Body of pancreas (tissue), 4 donors: ENCODE measurements at regions not wholly inside any gene's neighbourhood (a gene's known extent, or its start where the extent isn't known, plus 50 kb on each side); places are given as distances from the start of the nearest gene placed in this dataset.

Experiments used
- ATAC-seq: fragments of 150-250 bp; one replicate; pipeline ENCODE4 v1.9.1; 2016
- DNase-seq, 4 donors: peaks; one replicate each; pipeline ENCODE4 v3.0.0-alpha.2; 2019
- H3K27ac ChIP-seq, 4 donors: fragments of 200-600 bp; sonication (generic); 1 replicate in 3 of 4; 2 replicates in 1 of 4; pipeline versions ENCODE4 v1.5.1 to v1.6.1; 2016 to 2019; ENCODE audit warnings: mild to moderate bottlenecking in 1 of 4, mixed read lengths in 1 of 4, moderate library complexity in 1 of 4
- H3K27me3 ChIP-seq, 2 donors: fragments of 200-600 bp; sonication (generic); one replicate each; pipeline ENCODE4 v1.6.0; 2016; ENCODE audit warnings: mild to moderate bottlenecking in 1 of 2
- H3K36me3 ChIP-seq, 2 donors: fragments of 200-600 bp; sonication (generic); replicated peaks in 1 of 2; 2 replicates each; pipeline ENCODE4 v1.5.1; 2016; ENCODE audit warnings: low read depth in 2 of 2; ENCODE audit not compliant: insufficient read depth in 1 of 2
- H3K4me1 ChIP-seq: fragments of 200-600 bp; sonication (generic); one replicate; pipeline ENCODE4 v1.6.0; 2016
- H3K4me3 ChIP-seq, 2 donors: fragments of 200-600 bp; sonication (generic); 1 replicate in 1 of 2; 2 replicates in 1 of 2; pipeline ENCODE4 v1.5.1; 2016 to 2019
- H3K9me3 ChIP-seq, 3 donors: fragments of 200-600 bp; sonication (generic); 1 replicate in 2 of 3; 2 replicates in 1 of 3; pipeline ENCODE4 v1.5.1; 2016
- POLR2A ChIP-seq, 3 donors: fragments of 450-650 bp; IDR thresholded peaks; one replicate each; pipeline ENCODE4 v1.6.1; 2016; ENCODE audit warnings: antibody characterized with exemption in 3 of 3, mild to moderate bottlenecking in 2 of 3
- whole genome bisulfite sequencing, 2 donors: methylation state at CpG; one replicate each; pipeline ENCODE4 v1.1.5; 2017; 5-methylcytosine and 5-hydroxymethylcytosine counted together
- intact Hi-C: fragments of 100-400 bp; cut with DNase I; formaldehyde crosslinking; loops from one replicate; pipeline ENCODE4 v1.15.1; 2023
- TF ChIP-seq, protein P1 (sequence below), 7 experiments: fragments of 450-650 bp in 4 of 7; fragments of 200-600 bp in 3 of 7; sonication (generic) in 3 of 7; IDR thresholded peaks; one replicate each; pipeline ENCODE4 v1.5.1; 2016 to 2019; ENCODE audit warnings: antibody characterized with exemption in 7 of 7

DNA sequence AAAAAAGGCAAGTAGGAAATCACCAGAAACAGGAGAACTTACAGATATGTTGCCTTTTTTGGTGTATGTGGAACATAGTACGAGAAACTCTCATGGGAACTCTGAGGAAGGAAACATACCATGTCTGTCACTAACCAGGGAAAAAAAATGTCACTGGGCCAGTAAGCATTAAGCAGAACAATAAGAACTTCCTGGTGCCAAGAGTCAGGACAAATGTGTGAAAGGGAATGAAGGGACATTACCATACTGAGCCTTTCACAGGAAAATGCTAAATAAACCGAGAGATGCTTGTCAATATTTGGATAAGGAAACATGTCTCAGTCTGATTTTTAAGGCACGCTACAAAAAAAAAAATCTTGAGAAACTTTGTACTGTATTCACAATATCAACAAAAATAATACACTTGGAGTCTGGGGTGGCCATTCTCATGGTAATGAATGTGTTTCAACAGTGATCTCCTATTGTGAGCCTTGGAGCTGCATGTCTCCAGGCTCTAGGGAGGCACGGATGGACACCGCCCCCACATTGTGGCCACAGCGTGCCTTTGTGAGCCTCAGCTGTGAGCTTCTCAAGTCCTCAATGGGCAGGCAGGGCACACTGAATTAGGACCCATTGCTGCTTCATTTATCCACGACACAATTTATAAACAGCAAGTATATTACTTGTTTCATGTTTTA, 113.0 kb upstream of the ARGLU1 start:
- Histone ChIP-seq H3K4me3 (no peak overlapping the region), H3K36me3 (no peaks in the 10 kb centered on the region), H3K4me1 (no peaks in the 10 kb centered on the region), H3K9me3 (no peaks in the 10 kb centered on the region), H3K27me3 (no peaks in the 10 kb centered on the region), H3K27ac (no peak overlapping the region)
- no peak for DNase-seq
- no peak for ATAC-seq
- WGBS, 2 donors, result 44 to 49% methylated on average over 7 of the region's 7 CpGs
- intact Hi-C loops, result no loop called here
- no peak for TF ChIP-seq POLR2A (IDR thresholded peaks at IDR 0.05)
- TF ChIP-seq, protein P1, sequence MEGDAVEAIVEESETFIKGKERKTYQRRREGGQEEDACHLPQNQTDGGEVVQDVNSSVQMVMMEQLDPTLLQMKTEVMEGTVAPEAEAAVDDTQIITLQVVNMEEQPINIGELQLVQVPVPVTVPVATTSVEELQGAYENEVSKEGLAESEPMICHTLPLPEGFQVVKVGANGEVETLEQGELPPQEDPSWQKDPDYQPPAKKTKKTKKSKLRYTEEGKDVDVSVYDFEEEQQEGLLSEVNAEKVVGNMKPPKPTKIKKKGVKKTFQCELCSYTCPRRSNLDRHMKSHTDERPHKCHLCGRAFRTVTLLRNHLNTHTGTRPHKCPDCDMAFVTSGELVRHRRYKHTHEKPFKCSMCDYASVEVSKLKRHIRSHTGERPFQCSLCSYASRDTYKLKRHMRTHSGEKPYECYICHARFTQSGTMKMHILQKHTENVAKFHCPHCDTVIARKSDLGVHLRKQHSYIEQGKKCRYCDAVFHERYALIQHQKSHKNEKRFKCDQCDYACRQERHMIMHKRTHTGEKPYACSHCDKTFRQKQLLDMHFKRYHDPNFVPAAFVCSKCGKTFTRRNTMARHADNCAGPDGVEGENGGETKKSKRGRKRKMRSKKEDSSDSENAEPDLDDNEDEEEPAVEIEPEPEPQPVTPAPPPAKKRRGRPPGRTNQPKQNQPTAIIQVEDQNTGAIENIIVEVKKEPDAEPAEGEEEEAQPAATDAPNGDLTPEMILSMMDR (IDR thresholded peaks at IDR 0.05), result no peak

DNA sequence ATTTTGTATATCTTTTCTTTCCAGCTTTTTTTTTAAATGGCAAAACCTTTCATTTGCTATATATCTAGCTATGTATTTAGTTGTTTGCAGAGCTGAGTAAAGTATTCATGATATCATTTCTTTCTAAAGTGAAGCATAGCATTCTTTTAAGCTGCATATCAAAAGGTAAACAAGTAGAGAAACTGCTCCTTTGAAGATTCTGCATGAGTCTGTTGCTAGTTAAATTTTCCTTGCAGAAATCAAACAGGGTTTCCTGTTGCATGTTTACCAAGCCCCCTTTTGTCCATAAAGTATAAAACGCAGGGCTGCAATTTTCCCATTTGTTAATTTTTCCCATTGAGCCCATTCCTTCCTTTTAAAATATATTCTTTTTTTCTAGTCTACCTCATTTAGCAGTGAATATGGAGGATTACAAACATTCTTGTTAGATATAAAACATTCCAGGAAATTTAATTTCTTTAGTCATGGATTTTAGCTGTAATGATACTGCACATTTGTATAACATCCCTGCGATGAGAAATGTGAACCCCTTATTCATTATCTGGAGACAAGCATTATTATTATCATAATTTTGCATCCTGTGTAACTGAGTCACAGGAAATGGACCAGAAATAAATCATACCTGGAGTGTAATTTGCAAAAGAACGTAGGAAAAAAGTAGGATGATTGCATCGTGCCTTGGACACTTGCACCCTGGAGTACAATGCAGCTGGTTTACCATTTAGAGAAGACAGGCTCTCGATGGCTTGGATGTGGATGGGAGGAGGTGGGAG, 110.9 kb upstream of the ARGLU1 start:
- ATAC-seq (no peak), DNase-seq (no peak)
- intact Hi-C loops, result no loop called here
- Histone ChIP-seq H3K4me1 (no peaks in the 10 kb centered on the region), H3K9me3 (no peaks in the 10 kb centered on the region), H3K4me3 (no peak overlapping the region), H3K27ac (no peak overlapping the region), H3K27me3 (no peaks in the 10 kb centered on the region), H3K36me3 (no peaks in the 10 kb centered on the region)
- WGBS, 2 donors, result 60 to 72% methylated on average over 5 of the region's 5 CpGs
- TF ChIP-seq POLR2A (IDR thresholded peaks at IDR 0.05), result no peak
- TF ChIP-seq, protein P1 (IDR thresholded peaks at IDR 0.05), result no peak

DNA sequence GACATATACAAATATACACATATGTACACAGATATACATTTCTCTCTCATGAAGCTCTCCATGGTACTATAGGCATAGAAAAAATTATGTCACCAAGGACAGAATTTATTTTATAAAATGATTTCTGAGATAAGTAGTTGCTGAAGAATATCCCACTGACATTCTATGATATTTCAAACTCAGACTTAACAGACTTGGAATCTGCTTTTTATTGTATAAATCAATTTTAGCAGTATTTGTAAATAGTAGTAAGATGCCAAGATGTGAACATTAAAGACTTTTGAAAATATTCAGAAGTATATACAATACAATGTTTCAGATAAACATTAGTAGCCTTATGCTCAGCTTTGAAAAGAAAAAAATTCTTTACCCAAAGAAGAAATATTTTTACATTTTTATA, 107.4 kb upstream of the ARGLU1 start:
- intact Hi-C loops, result no loop called here
- H3K27me3 ChIP-seq, result no peaks in the 10 kb centered on the region
- ATAC-seq, result no peak
- no peaks in the 10 kb centered on the region for H3K9me3 ChIP-seq
- no peak overlapping the region for H3K27ac ChIP-seq
- no peaks in the 10 kb centered on the region for H3K36me3 ChIP-seq
- no peak overlapping the region for H3K4me3 ChIP-seq
- DNase-seq, result no peak
- TF ChIP-seq, protein P1 (IDR thresholded peaks at IDR 0.05), result no peak
- TF ChIP-seq POLR2A (IDR thresholded peaks at IDR 0.05), result no peak
- H3K4me1 ChIP-seq, result peaks cover 6% of the 10 kb centered on the region

DNA sequence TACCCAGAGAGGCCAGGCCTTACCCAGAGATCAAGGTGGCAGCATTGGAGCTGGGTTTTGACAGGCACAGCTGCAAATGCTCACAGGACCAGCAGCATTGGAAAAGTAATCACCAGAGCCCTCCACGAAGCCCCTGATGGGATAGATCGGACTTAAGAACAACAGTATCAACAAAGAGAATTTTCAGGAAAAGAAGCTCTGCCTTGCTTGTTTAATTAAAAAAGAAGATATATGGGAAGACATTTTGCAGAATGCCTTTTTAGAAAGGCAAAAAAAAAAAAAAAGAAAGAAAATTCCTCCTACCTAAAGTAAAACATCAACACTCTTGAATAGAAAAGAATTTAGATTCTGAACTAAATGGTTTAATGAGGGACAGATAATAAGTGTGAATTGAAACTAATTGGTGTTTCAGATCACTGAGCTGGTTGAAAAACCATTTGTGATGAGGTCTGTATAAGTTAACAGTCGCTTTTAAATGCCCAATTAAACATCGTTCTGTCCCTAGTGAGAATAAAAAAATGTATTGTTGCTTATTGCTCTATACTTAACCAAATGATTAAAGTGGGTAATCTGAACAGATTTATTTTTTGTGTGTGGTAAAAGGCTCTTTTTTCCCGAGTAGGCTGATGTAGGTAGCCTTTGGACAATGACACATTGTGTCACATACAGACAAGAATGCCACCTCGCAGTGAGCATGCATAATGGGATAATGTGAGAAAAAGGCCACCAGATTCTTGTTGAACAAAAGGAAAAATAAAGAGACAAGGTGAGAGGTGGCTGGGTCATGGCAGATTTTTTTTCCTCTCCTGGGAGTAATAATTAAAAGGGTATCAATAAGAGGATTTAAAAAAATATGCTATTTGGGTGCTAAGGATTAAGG, 93.0 kb upstream of the ARGLU1 start:
- intact Hi-C loops, result no loop called here
- DNase-seq (no peak), ATAC-seq (no peak)
- Histone ChIP-seq H3K27me3 (no peaks in the 10 kb centered on the region), H3K4me3 (no peak overlapping the region), H3K9me3 (no peaks in the 10 kb centered on the region), H3K27ac (no peak overlapping the region), H3K4me1 (no peaks in the 10 kb centered on the region), H3K36me3 (no peaks in the 10 kb centered on the region)
- TF ChIP-seq, protein P1 (IDR thresholded peaks at IDR 0.05), result no peak
- TF ChIP-seq POLR2A (IDR thresholded peaks at IDR 0.05), result no peak
- 55 to 64% methylated on average over 6 of the region's 6 CpGs for WGBS, 2 donors
